HEK293 (cell line): ENCODE measurements at regions not wholly inside any gene's neighbourhood (a gene's known extent, or its start where the extent isn't known, plus 50 kb on each side); places are given as distances from the start of the nearest gene placed in this dataset.

Experiments
- CTCF ChIA-PET: fragments of 350-600 bp; formaldehyde crosslinking; extraction: SDS; loops from one replicate; lab custom pipeline; 2021; ENCODE audit warnings: antibody characterized with exemption; lab: Yijun Ruan, JAX
- POLR2A ChIA-PET: fragments of 300-600 bp; formaldehyde crosslinking; extraction: SDS; loops from one replicate; lab custom pipeline; 2020; ENCODE audit warnings: antibody characterized with exemption, inconsistent platforms; lab: Yijun Ruan, JAX
- H3K27ac ChIP-seq: fragments of 200-500 bp; sonication (Bioruptor generic); 2 replicates; pipeline ENCODE4 v1.5.1; 2014; ENCODE audit warnings: low read depth, low read length, control low read depth, inconsistent platforms; ENCODE audit errors: extremely low read depth
- H3K36me3 ChIP-seq, 2 experiments: fragments of 200-500 bp in 1 of 2; sonication (Bioruptor generic) in 1 of 2; 1 replicate in 1 of 2; 2 replicates in 1 of 2; pipeline ENCODE4 v1.5.1; 2014 to 2017; ENCODE audit warnings: inconsistent platforms in 2 of 2, low read length in 2 of 2; ENCODE audit not compliant: control insufficient read depth in 2 of 2, insufficient read depth in 1 of 2
- H3K4me1 ChIP-seq: fragments of 200-500 bp; sonication (Bioruptor generic); 2 replicates; pipeline ENCODE4 v1.5.1; 2014; ENCODE audit warnings: mild to moderate bottlenecking, low read length, inconsistent platforms; ENCODE audit not compliant: control insufficient read depth, insufficient read depth
- H3K4me3 ChIP-seq: 2 replicates; pipeline ENCODE4 v1.5.1; 2011; ENCODE audit warnings: low read depth, mild to moderate bottlenecking, control low read depth, low read length, moderate library complexity
- H3K9me3 ChIP-seq: fragments of 200-500 bp; sonication (Bioruptor generic); 2 replicates; pipeline ENCODE4 v1.5.1; 2014; ENCODE audit warnings: low read depth, low read length, inconsistent platforms; ENCODE audit not compliant: control insufficient read depth, insufficient read depth
- AEBP2 ChIP-seq: fragments of 450-650 bp; formaldehyde crosslinking; IDR thresholded peaks from 2 replicates; pipeline ENCODE4 v1.5.1; 2016; ENCODE audit warnings: missing biosample characterization, missing genetic modification characterization, borderline replicate concordance
- BCL11A ChIP-seq: fragments of 450-650 bp; formaldehyde crosslinking; IDR thresholded peaks from 2 replicates; pipeline ENCODE4 v1.5.1; 2016; ENCODE audit warnings: low read depth, missing biosample characterization, missing genetic modification characterization
- HOXD13 ChIP-seq: sonication (generic); formaldehyde crosslinking; IDR thresholded peaks from 2 replicates; pipeline ENCODE4 v1.8.0; 2022; ENCODE audit warnings: missing genetic modification reagents, borderline replicate concordance
- KLF1 ChIP-seq: fragments of 450-650 bp; formaldehyde crosslinking; IDR thresholded peaks from 2 replicates; pipeline ENCODE4 v1.5.1; 2016; ENCODE audit warnings: missing biosample characterization, missing genetic modification characterization
- KLF7 ChIP-seq: fragments of 450-650 bp; formaldehyde crosslinking; IDR thresholded peaks from 2 replicates; pipeline ENCODE4 v1.5.1; 2016; ENCODE audit warnings: missing biosample characterization, missing genetic modification characterization, borderline replicate concordance
- MEIS1 ChIP-seq: sonication (generic); formaldehyde crosslinking; IDR thresholded peaks from 2 replicates; pipeline ENCODE4 v1.8.1; 2022; ENCODE audit warnings: missing genetic modification reagents, mild to moderate bottlenecking, borderline replicate concordance
- REPIN1 ChIP-seq: fragments of 450-650 bp; formaldehyde crosslinking; IDR thresholded peaks from 2 replicates; pipeline ENCODE4 v1.5.1; 2017; ENCODE audit warnings: missing biosample characterization, missing genetic modification characterization, low read depth
- SETDB1 ChIP-seq: IDR thresholded peaks from one replicate; pipeline ENCODE4 v1.6.1; 2017; ENCODE audit warnings: mild to moderate bottlenecking, low read length, moderate library complexity, mixed read lengths; ENCODE audit not compliant: insufficient read length
- SP2 ChIP-seq: fragments of 450-650 bp; formaldehyde crosslinking; IDR thresholded peaks from 2 replicates; pipeline ENCODE4 v1.5.1; 2016; ENCODE audit warnings: missing biosample characterization, missing genetic modification characterization
- TSHZ1 ChIP-seq: fragments of 450-650 bp; formaldehyde crosslinking; IDR thresholded peaks from 2 replicates; pipeline ENCODE4 v1.5.1; 2016; ENCODE audit warnings: missing biosample characterization, missing genetic modification characterization, borderline replicate concordance
- YY1 ChIP-seq: fragments of 450-650 bp; formaldehyde crosslinking; IDR thresholded peaks from 2 replicates; pipeline ENCODE4 v1.5.1; 2018; ENCODE audit warnings: missing biosample characterization, missing genetic modification characterization
- ZBTB21 ChIP-seq: fragments of 450-650 bp; formaldehyde crosslinking; IDR thresholded peaks from 2 replicates; pipeline ENCODE4 v1.5.1; 2017; ENCODE audit warnings: missing biosample characterization, missing genetic modification characterization
- ZBTB6 ChIP-seq: fragments of 450-650 bp; formaldehyde crosslinking; IDR thresholded peaks from 2 replicates; pipeline ENCODE4 v1.5.1; 2017; ENCODE audit warnings: missing biosample characterization, missing genetic modification characterization
- ZFP41 ChIP-seq: fragments of 450-650 bp; formaldehyde crosslinking; IDR thresholded peaks from 2 replicates; pipeline ENCODE4 v1.5.1; 2016; ENCODE audit warnings: missing biosample characterization, missing genetic modification characterization, borderline replicate concordance
- ZNF112 ChIP-seq: fragments of 450-650 bp; formaldehyde crosslinking; IDR thresholded peaks from 2 replicates; pipeline ENCODE4 v1.5.0; 2017; ENCODE audit warnings: missing biosample characterization, missing genetic modification characterization
- ZNF114 ChIP-seq: fragments of 450-650 bp; formaldehyde crosslinking; IDR thresholded peaks from 2 replicates; pipeline ENCODE4 v1.5.0; 2017; ENCODE audit warnings: missing biosample characterization, missing genetic modification characterization
- ZNF16 ChIP-seq: fragments of 450-650 bp; formaldehyde crosslinking; IDR thresholded peaks from 2 replicates; pipeline ENCODE4 v1.5.1; 2016; ENCODE audit warnings: low read depth, missing biosample characterization, missing genetic modification characterization
- ZNF223 ChIP-seq: fragments of 450-650 bp; formaldehyde crosslinking; IDR thresholded peaks from 2 replicates; pipeline ENCODE4 v1.5.1; 2016; ENCODE audit warnings: missing biosample characterization, missing genetic modification characterization
- ZNF335 ChIP-seq: fragments of 450-650 bp; formaldehyde crosslinking; conservative IDR thresholded peaks from 2 replicates; pipeline ENCODE4 v1.5.1; 2016; ENCODE audit warnings: missing biosample characterization, missing genetic modification characterization
- ZNF391 ChIP-seq: fragments of 450-650 bp; formaldehyde crosslinking; IDR thresholded peaks from 2 replicates; pipeline ENCODE4 v1.5.1; 2016; ENCODE audit warnings: low read depth, missing biosample characterization, missing genetic modification characterization, borderline replicate concordance
- ZNF623 ChIP-seq: fragments of 450-650 bp; formaldehyde crosslinking; IDR thresholded peaks from 2 replicates; pipeline ENCODE4 v1.5.1; 2016; ENCODE audit warnings: missing biosample characterization, missing genetic modification characterization
- ZNF777 ChIP-seq: fragments of 450-650 bp; formaldehyde crosslinking; IDR thresholded peaks from 2 replicates; pipeline ENCODE4 v1.5.1; 2017; ENCODE audit warnings: missing biosample characterization, missing genetic modification characterization, borderline replicate concordance
- ZNF791 ChIP-seq: fragments of 450-650 bp; formaldehyde crosslinking; IDR thresholded peaks from 2 replicates; pipeline ENCODE4 v1.5.1; 2016; ENCODE audit warnings: missing biosample characterization, missing genetic modification characterization
- ZNF837 ChIP-seq: fragments of 450-650 bp; formaldehyde crosslinking; IDR thresholded peaks from 2 replicates; pipeline ENCODE4 v1.5.1; 2016; ENCODE audit warnings: missing biosample characterization, missing genetic modification characterization
- ZSCAN5A ChIP-seq: fragments of 450-650 bp; formaldehyde crosslinking; IDR thresholded peaks from 2 replicates; pipeline ENCODE4 v1.5.1; 2016; ENCODE audit warnings: missing biosample characterization, missing genetic modification characterization

GRCh38 chr2:241983571-241984270 lies 114.2 kb downstream of the RTP5 start:
- H3K36me3 ChIP-seq: no peaks in the 10 kb centered on the region
- no peak overlapping the region for H3K27ac ChIP-seq
- H3K9me3 ChIP-seq: no peaks in the 10 kb centered on the region
- POLR2A ChIA-PET: no interaction called here
- TF ChIP-seq MEIS1 (CRISPR knock-in tag): no peak
- no peak for TF ChIP-seq ZBTB6 (tag by site-specific recombination)
- H3K4me1 ChIP-seq: no peaks in the 10 kb centered on the region
- no peak overlapping the region for H3K4me3 ChIP-seq
- CTCF ChIA-PET: no interaction called here

GRCh38 chr2:241984271-241984655 lies 114.7 kb downstream of the RTP5 start:
- H3K27ac ChIP-seq: no peak overlapping the region
- H3K4me3 ChIP-seq: no peak overlapping the region
- no peak for TF ChIP-seq REPIN1 (tag by site-specific recombination)
- no peak for TF ChIP-seq SETDB1
- no peak for TF ChIP-seq ZBTB21
- TF ChIP-seq KLF1 (tag by site-specific recombination): no peak
- no peak for TF ChIP-seq SP2 (tag by site-specific recombination)
- no peak for TF ChIP-seq ZNF777 (tag by site-specific recombination)
- no peak for TF ChIP-seq ZNF391
- no peaks in the 10 kb centered on the region for H3K36me3 ChIP-seq
- no peaks in the 10 kb centered on the region for H3K9me3 ChIP-seq
- ChIA-PET CTCF (no interaction called here), POLR2A (no interaction called here)
- no peaks in the 10 kb centered on the region for H3K4me1 ChIP-seq

- no peak overlapping the region for H3K4me3 ChIP-seq
- POLR2A ChIA-PET: no interaction called here
- H3K4me1 ChIP-seq: no peaks in the 10 kb centered on the region
- CTCF ChIA-PET: no interaction called here
- H3K36me3 ChIP-seq: no peaks in the 10 kb centered on the region
- H3K27ac ChIP-seq: no peak overlapping the region
- no peak for TF ChIP-seq ZNF16
- TF ChIP-seq ZNF112: no peak
- TF ChIP-seq ZNF837 (tag by site-specific recombination): no peak
- TF ChIP-seq ZFP41 (tag by site-specific recombination): no peak
- no peak for TF ChIP-seq ZNF623 (tag by site-specific recombination)
- no peak for TF ChIP-seq AEBP2
- TF ChIP-seq YY1 (tag by site-specific recombination): no peak
- TF ChIP-seq ZNF791 (tag by site-specific recombination): no peak
- TF ChIP-seq ZNF114: no peak
- TF ChIP-seq BCL11A: no peak
- no peak for TF ChIP-seq TSHZ1 (tag by site-specific recombination)
- no peak for TF ChIP-seq SP2 (tag by site-specific recombination)
- TF ChIP-seq KLF7 (tag by site-specific recombination): no peak
- TF ChIP-seq REPIN1 (tag by site-specific recombination): no peak
- no peak for TF ChIP-seq ZNF335 (tag by site-specific recombination)
- no peak for TF ChIP-seq HOXD13 (CRISPR knock-in tag)
- TF ChIP-seq ZSCAN5A: no peak
- TF ChIP-seq ZNF223 (tag by site-specific recombination): no peak
- no peak for TF ChIP-seq ZNF391
- no peaks in the 10 kb centered on the region for H3K9me3 ChIP-seq
These were observed 115.1 kb downstream of the RTP5 start for GRCh38 chr2:241984658-241985057.
